A673 (cell line): ENCODE measurements at regions not wholly inside any gene's neighbourhood (a gene's known extent, or its start where the extent isn't known, plus 50 kb on each side); places are given as distances from the start of the nearest gene placed in this dataset.

Experiments
- BruUV-seq: library from RNA; stranded (reverse); fragments of 400-500 nt; replicated peaks from 2 replicates; lab custom pipeline; 2021; lab: Mats Ljungman, UMichigan
- CTCF ChIA-PET: fragments of 300-600 bp; sonication (Branson Sonifier 250); formaldehyde crosslinking; loops from one replicate; lab custom pipeline; 2022; ENCODE audit warnings: antibody characterized with exemption; lab: Charles Lee
- POLR2A ChIA-PET: fragments of 300-600 bp; sonication (Branson Sonifier 250); formaldehyde crosslinking; loops from one replicate; lab custom pipeline; 2022; ENCODE audit warnings: antibody characterized with exemption; ENCODE audit not compliant: low non-redundant PET; lab: Charles Lee
- DNase-seq: peaks from one replicate; pipeline ENCODE4 v3.0.0-alpha.2; 2015; ENCODE audit warnings: low spot score
- H3K27ac ChIP-seq: fragments of 200-600 bp; sonication (generic); 2 replicates; pipeline ENCODE4 v1.5.1; 2016; ENCODE audit warnings: mixed run types, low read depth, mild to moderate bottlenecking, mixed read lengths, antibody characterized with exemption, low read length; ENCODE audit not compliant: poor library complexity, severe bottlenecking
- H3K27me3 ChIP-seq: fragments of 200-600 bp; sonication (generic); replicated peaks from 2 replicates; pipeline ENCODE4 v1.6.1; 2017; ENCODE audit warnings: mixed run types, low read depth, mild to moderate bottlenecking, mixed read lengths, antibody characterized with exemption, low read length; ENCODE audit not compliant: insufficient read depth, poor library complexity
- H3K36me3 ChIP-seq: fragments of 200-600 bp; sonication (generic); 2 replicates; pipeline ENCODE4 v1.6.1; 2016; ENCODE audit warnings: mixed run types, mild to moderate bottlenecking, mixed read lengths, antibody characterized with exemption, low read length; ENCODE audit not compliant: insufficient read depth, poor library complexity, severe bottlenecking
- H3K4me1 ChIP-seq: fragments of 200-600 bp; sonication (generic); 2 replicates; pipeline ENCODE4 v1.6.1; 2017; ENCODE audit warnings: mixed run types, mild to moderate bottlenecking, mixed read lengths, antibody characterized with exemption, low read length; ENCODE audit not compliant: insufficient read depth, poor library complexity, severe bottlenecking
- H3K4me3 ChIP-seq: fragments of 200-600 bp; sonication (generic); 2 replicates; pipeline ENCODE4 v1.5.1; 2016; ENCODE audit warnings: low read depth, mixed run types, mild to moderate bottlenecking, mixed read lengths, low read length; ENCODE audit not compliant: poor library complexity, severe bottlenecking
- H3K9me3 ChIP-seq: fragments of 200-600 bp; sonication (generic); 2 replicates; pipeline ENCODE4 v1.6.1; 2016; ENCODE audit warnings: mixed run types, low read depth, mild to moderate bottlenecking, mixed read lengths, antibody characterized with exemption, low read length; ENCODE audit not compliant: poor library complexity, severe bottlenecking
- CTCF ChIP-seq: fragments of 300-800, 200-600 bp; sonication (generic); conservative IDR thresholded peaks from 2 replicates; pipeline ENCODE4 v1.5.1; 2017; ENCODE audit warnings: low read depth, mild to moderate bottlenecking, antibody characterized with exemption, low read length, moderate library complexity, mixed read lengths
- EZH2 ChIP-seq: fragments of 200-600 bp; sonication (generic); IDR thresholded peaks from 2 replicates; pipeline ENCODE4 v1.6.1; 2017; ENCODE audit warnings: borderline replicate concordance, low read depth, mild to moderate bottlenecking, mixed read lengths, antibody characterized with exemption, low read length; ENCODE audit not compliant: poor library complexity, severe bottlenecking
- intact Hi-C: fragments of 100-400 bp; cut with micrococcal nuclease; formaldehyde crosslinking; loops from one replicate; pipeline ENCODE4 v1.10.0; 2022; ENCODE audit not compliant: unreplicated experiment

GRCh38 chr9:134987376-134987775, 69.7 kb upstream of the FCN1 start:
- BruUV-seq, result no TSS peak
- peaks cover 5% of the 10 kb centered on the region for H3K4me1 ChIP-seq
- CTCF ChIA-PET, result no interaction called here
- H3K27ac ChIP-seq, result no peak overlapping the region
- no peak for DNase-seq
- TF ChIP-seq EZH2, result no peak
- TF ChIP-seq CTCF, result no peak
- POLR2A ChIA-PET, result no interaction called here
- H3K4me3 ChIP-seq, result no peak overlapping the region
- H3K9me3 ChIP-seq, result peaks cover 5% of the 10 kb centered on the region
- H3K36me3 ChIP-seq, result no peaks in the 10 kb centered on the region
- intact Hi-C loops, result no loop called here
- H3K27me3 ChIP-seq, result no peaks in the 10 kb centered on the region

GRCh38 chr9:134987906-134988700, 70.4 kb upstream of the FCN1 start:
- peaks cover 13% of the 10 kb centered on the region for H3K4me1 ChIP-seq
- H3K9me3 ChIP-seq, result peaks cover 5% of the 10 kb centered on the region
- H3K36me3 ChIP-seq, result no peaks in the 10 kb centered on the region
- no peak overlapping the region for H3K27ac ChIP-seq
- intact Hi-C loops, result no loop called here
- no TSS peak for BruUV-seq
- no peak overlapping the region for H3K4me3 ChIP-seq
- no peak for DNase-seq
- no peaks in the 10 kb centered on the region for H3K27me3 ChIP-seq
- no peak for TF ChIP-seq CTCF
- TF ChIP-seq EZH2, result no peak
- CTCF ChIA-PET, result no interaction called here
- POLR2A ChIA-PET, result no interaction called here

- BruUV-seq, result no TSS peak
- Histone ChIP-seq H3K36me3 (no peaks in the 10 kb centered on the region), H3K4me3 (no peak overlapping the region), H3K4me1 (peaks cover 19% of the 10 kb centered on the region), H3K27me3 (no peaks in the 10 kb centered on the region), H3K9me3 (peaks cover 5% of the 10 kb centered on the region), H3K27ac (no peak overlapping the region)
- DNase-seq, result no peak
- ChIA-PET CTCF (no interaction called here), POLR2A (no interaction called here)
- TF ChIP-seq CTCF (no peak), EZH2 (no peak)
- intact Hi-C loops, result no loop called here
These were observed 71.0 kb upstream of the FCN1 start for GRCh38 chr9:134988706-134989105.
